Motor neuron (in vitro differentiated cells): ENCODE measurements at regions not wholly inside any gene's neighbourhood (a gene's known extent, or its start where the extent isn't known, plus 50 kb on each side); places are given as distances from the start of the nearest gene placed in this dataset.

ENCODE experiments used
- ATAC-seq, 8 experiments: fragments of 200-7000 bp; cut with Tn5 transposase; replicated peaks in 6 of 8; 2 replicates each; pipeline ENCODE4 v1.8.0; 2021; ENCODE audit warnings: mild to moderate bottlenecking in 8 of 8, moderate library complexity in 8 of 8
- H3K27ac ChIP-seq, 2 donors: fragments of 250-450 bp; sonication (Bioruptor Pico); 2 replicates each; pipeline ENCODE4 v1.9.0; 2021; ENCODE audit warnings: antibody characterized with exemption in 2 of 2, mild to moderate bottlenecking in 2 of 2, moderate library complexity in 1 of 2
- H3K4me1 ChIP-seq, 2 donors: fragments of 250-450 bp; sonication (Bioruptor Pico); replicated peaks in 1 of 2; 2 replicates each; pipeline ENCODE4 v1.6.1; 2021; ENCODE audit warnings: antibody characterized with exemption in 2 of 2, mild to moderate bottlenecking in 2 of 2, moderate library complexity in 1 of 2
- H3K4me3 ChIP-seq, 5 donors: fragments of 250-450 bp; sonication (Bioruptor Pico); 2 replicates each; pipeline ENCODE4 v1.9.0; 2021; ENCODE audit warnings: antibody characterized with exemption in 5 of 5, mild to moderate bottlenecking in 5 of 5, moderate library complexity in 4 of 5
- WGBS, 10 experiments: fragments of 450-650 bp; shearing (Covaris generic); methylation state at CpG; one replicate each; pipeline ENCODE4 v1.0.0; 2022; 5-methylcytosine and 5-hydroxymethylcytosine counted together
- in situ Hi-C, 9 experiments: fragments of 400-800 bp; cut with MboI; loops; one replicate each; pipeline ENCODE4 v1.15.0; 2021; ENCODE audit warnings: low sequenced_read_pairs in 9 of 9, low pct_unique_long_range_greater_than_20kb in 2 of 9; ENCODE audit not compliant: unreplicated experiment in 9 of 9

- H3K4me3 ChIP-seq: no peak overlapping the region
- no peaks in the 10 kb centered on the region for H3K4me1 ChIP-seq
- in situ Hi-C loops: no loop called here
- ATAC-seq: no peak
- WGBS, 10 experiments: 14 to 17% methylated on average over 1 of the region's 1 CpG; no CpG with 5 or more reads in 8 of the 10 experiments
- no peak overlapping the region for H3K27ac ChIP-seq
These were observed 168.4 kb upstream of the NHS start for GRCh38 chrX:17206584-17206983.

DNA sequence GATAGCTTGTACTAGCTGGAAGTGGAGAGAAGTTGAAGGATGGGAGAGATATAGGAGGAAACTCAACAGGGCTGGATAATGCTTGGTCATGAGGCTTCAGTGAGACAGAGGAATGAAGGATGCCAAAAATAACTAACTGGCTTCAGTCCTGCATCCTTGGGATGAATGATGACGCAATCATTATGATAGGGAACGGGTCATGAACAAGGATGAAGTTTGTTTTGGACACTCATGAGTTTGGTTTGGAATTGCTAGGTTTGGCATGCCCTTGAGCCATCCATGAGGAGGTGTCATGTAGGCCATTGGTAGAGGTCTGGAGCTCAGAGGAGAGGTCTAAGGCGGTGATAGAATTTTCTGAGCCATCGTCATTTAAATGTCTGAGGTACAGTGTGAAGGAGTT is 160.0 kb upstream of the NHS start:
- Histone ChIP-seq H3K4me3 (no peak overlapping the region), H3K27ac (no peak overlapping the region), H3K4me1 (no peaks in the 10 kb centered on the region)
- no peak for ATAC-seq
- 0 to 100% (median 46%) methylated on average over 1 to 3 of the region's 4 CpGs; no CpG with 5 or more reads in 4 of the 10 experiments for WGBS, 10 experiments
- in situ Hi-C loops: no loop called here

DNA sequence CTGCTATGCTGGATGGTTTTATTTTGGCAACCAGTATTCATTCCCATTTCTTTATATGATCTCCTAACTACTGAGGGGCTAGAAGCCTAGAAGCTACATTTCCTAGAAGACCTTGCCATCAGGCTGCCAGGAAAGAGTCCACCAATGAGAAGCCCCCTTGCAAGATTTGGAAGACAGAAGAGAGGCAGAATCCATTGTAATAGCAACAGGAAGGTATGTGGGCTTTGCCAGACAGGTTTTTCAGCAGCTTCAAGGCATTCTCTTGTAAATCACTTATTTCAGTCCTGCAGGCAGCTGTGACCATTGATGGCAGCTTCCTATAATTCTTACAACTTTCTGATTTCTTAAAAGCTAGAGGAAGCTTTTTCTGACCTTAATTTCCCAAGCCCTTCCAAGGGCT is 148.3 kb upstream of the NHS start:
- in situ Hi-C loops: loop anchor here in 3 of 9 experiments (25.0 kb wide), 3 partner anchors 136 to 461 kb away; no protein-coding TSS in a partner anchor
- H3K4me1 ChIP-seq: no peaks in the 10 kb centered on the region
- H3K4me3 ChIP-seq: no peak overlapping the region
- no peak overlapping the region for H3K27ac ChIP-seq
- no peak for ATAC-seq

DNA sequence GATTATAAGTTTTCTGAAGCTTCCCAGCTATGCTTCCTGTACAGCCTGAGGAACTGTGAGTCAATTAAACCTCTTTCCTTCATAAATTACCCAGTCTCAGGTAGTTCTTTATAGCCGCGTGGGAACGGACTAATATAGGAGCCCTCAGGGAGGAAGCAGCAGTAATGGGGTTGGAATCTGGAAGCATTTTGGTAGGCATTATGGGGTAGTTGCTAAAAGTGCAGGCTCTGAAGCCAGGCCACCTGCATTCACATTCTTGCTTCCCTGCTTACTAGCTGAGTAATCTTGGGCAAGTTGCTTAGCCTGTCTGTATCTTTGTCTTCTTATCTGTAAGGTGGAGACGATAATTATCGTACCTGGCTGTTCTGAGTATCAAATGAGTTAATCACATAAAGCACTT is 137.9 kb upstream of the NHS start:
- Histone ChIP-seq H3K4me3 (no peak overlapping the region), H3K27ac (no peak overlapping the region), H3K4me1 (no peaks in the 10 kb centered on the region)
- no peak for ATAC-seq
- in situ Hi-C loops: loop anchor here in 3 of 9 experiments (25.0 kb wide), 3 partner anchors 125 to 450 kb away; no protein-coding TSS in a partner anchor
- WGBS, 10 experiments: 53 to 96% (median 88%) methylated on average over 4 to 5 of the region's 5 CpGs; no CpG with 5 or more reads in 7 of the 10 experiments

- in situ Hi-C loops: loop anchor here in 3 of 9 experiments (25.0 kb wide), 3 partner anchors 120 to 445 kb away; no protein-coding TSS in a partner anchor
- H3K4me3 ChIP-seq: no peak overlapping the region
- no peaks in the 10 kb centered on the region for H3K4me1 ChIP-seq
- no peak overlapping the region for H3K27ac ChIP-seq
- WGBS, 10 experiments: 0 to 21% (median 0%) methylated on average over 1 to 5 of the region's 5 CpGs; no CpG with 5 or more reads in 6 of the 10 experiments
- peak; percentile 32 to 71 (median 55) for ATAC-seq
These were observed 132.5 kb upstream of the NHS start for GRCh38 chrX:17242470-17242869.

DNA sequence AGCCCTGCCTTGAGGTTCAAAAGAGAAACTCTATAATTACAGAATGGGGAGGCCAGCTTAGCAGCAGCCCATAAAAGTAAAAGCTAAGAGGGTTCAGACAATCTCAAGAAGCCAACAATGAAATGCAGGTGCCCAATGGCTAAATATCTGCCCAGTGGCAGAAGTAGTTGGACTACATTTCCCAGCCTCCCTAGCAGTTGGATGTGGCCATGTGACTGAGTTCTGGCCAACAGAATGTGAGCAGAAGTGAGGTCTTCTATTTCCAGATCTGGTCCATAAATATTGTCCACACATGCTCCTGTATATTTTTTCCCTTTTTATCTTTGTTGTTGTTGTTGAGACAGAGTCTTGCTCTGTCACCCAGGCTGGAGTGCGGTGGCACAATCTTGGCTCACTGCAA is 127.9 kb upstream of the NHS start:
- no peak for ATAC-seq
- WGBS, 10 experiments: 71% methylated on average over 1 of the region's 1 CpG; no CpG with 5 or more reads in 9 of the 10 experiments
- in situ Hi-C loops: loop anchor here in 3 of 9 experiments (25.0 kb wide), 3 partner anchors 115 to 440 kb away; no protein-coding TSS in a partner anchor
- Histone ChIP-seq H3K4me1 (no peaks in the 10 kb centered on the region), H3K27ac (no peak overlapping the region), H3K4me3 (no peak overlapping the region)

DNA sequence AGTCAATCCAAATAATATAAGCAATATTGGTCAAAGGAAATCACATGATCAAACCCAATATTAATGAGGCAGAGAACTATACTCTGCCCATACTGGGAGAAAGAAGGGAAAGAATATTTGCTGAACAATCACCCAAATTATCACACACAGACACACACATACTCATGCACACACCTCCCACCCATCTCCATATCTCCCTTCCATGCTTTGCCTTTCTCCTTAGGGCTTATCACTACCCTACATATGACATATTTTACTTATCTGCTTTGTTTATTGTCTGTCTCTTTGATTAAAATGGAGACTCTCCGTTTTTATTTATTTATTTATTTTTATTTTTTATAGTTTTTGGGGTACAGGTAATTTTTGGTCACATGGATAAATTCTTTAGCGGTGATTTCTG is 112.9 kb upstream of the NHS start:
- ATAC-seq: no peak
- WGBS, 10 experiments: 0 to 100% (median 50%) methylated on average over 1 to 2 of the region's 2 CpGs; no CpG with 5 or more reads in 3 of the 10 experiments
- H3K27ac ChIP-seq: no peak overlapping the region
- no peak overlapping the region for H3K4me3 ChIP-seq
- H3K4me1 ChIP-seq: no peaks in the 10 kb centered on the region
- in situ Hi-C loops: no loop called here

DNA sequence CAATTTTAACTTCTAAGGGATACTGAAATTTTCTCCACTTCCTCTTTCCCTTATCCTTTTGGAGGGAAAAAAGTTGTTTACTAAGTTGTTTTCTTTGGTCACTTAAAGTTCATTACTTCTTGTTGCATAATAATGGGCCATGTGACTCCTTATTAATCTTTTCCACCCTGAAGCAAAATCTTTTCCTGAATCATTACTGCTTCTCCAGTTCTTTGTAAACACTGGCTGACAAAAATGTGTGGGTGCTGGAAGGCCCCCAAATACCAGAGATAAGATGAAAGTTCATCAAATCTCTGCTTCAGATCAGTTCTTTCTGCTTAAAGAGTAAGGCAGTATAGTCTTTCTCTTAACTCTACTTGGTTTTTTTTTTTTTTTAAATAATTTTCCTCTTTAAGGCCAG is 108.9 kb upstream of the NHS start:
- ATAC-seq: no peak
- Histone ChIP-seq H3K4me1 (no peaks in the 10 kb centered on the region), H3K4me3 (no peak overlapping the region), H3K27ac (no peak overlapping the region)
- in situ Hi-C loops: no loop called here

DNA sequence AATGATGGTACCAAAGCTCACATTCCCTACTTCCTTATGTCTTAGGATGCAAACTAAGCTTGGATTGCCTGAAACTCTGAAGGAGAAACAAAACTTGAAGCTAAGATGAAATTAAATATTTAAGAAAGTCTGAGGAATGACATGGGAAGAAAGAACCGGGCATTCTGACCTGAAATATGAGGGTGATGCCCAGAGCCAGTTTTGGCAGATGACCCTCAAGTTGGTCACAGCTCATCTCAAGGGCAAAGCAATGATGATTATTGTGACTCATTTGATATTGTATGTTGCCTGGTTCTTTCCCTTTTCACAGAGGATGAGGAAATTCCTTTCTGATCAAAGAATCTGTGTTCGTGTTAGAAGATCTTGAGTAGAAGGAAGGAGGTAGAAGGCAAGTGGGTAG is 96.0 kb upstream of the NHS start:
- Histone ChIP-seq H3K27ac (no peak overlapping the region), H3K4me3 (no peak overlapping the region), H3K4me1 (no peaks in the 10 kb centered on the region)
- 29 to 73% (median 53%) methylated on average over 1 to 2 of the region's 2 CpGs; no CpG with 5 or more reads in 6 of the 10 experiments for WGBS, 10 experiments
- ATAC-seq: no peak
- in situ Hi-C loops: no loop called here

- WGBS, 10 experiments: 0 to 83% (median 33%) methylated on average over 1 to 2 of the region's 2 CpGs; no CpG with 5 or more reads in 5 of the 10 experiments
These were observed 89.0 kb upstream of the NHS start for GRCh38 chrX:17285983-17286382.

GRCh38 chrX:17291171-17291900 is 83.7 kb upstream of the NHS start:
- in situ Hi-C loops: no loop called here
- Histone ChIP-seq H3K27ac (no peak overlapping the region), H3K4me3 (no peak overlapping the region), H3K4me1 (no peaks in the 10 kb centered on the region)
- ATAC-seq: peak in 2 of 8 experiments; percentile 46 to 58
- WGBS, 10 experiments: 0 to 20% methylated on average over 1 of the region's 2 CpGs; no CpG with 5 or more reads in 8 of the 10 experiments

More at GRCh38 chrX:17285983-17286382, 89.0 kb upstream of the NHS start:
- in situ Hi-C loops: no loop called here
- H3K4me3 ChIP-seq: no peak overlapping the region
- H3K27ac ChIP-seq: no peak overlapping the region
- no peaks in the 10 kb centered on the region for H3K4me1 ChIP-seq
- no peak for ATAC-seq

- Histone ChIP-seq H3K4me3 (no peak overlapping the region), H3K27ac (no peak overlapping the region), H3K4me1 (no peaks in the 10 kb centered on the region)
- peak in 7 of 8 experiments; percentile 54 to 81 (median 71) for ATAC-seq
- WGBS, 10 experiments: 0 to 5% (median 0%) methylated on average over 1 to 3 of the region's 4 CpGs; no CpG with 5 or more reads in 7 of the 10 experiments
- in situ Hi-C loops: no loop called here
These were observed 82.9 kb upstream of the NHS start for GRCh38 chrX:17292111-17292527.

DNA sequence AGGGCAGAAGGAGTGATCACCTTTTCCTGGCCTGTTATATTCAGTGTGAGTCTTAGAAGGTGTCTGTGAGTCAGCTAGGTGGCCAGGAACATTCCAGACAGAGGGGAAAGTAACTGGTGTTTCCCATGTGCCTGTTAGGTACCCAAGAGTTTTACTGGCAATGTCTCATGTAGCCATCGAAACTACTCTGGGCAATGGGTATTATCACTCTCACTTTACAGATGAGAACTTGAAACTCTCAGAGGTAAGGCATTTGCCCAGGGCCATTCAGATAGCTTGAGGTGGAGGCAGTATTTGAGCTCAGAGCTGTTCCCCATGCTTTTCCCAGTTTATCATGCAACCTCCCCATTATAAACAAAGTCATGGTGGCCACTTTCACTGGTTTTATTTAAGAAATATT is 80.4 kb upstream of the NHS start:
- no peak overlapping the region for H3K4me3 ChIP-seq
- H3K4me1 ChIP-seq: no peaks in the 10 kb centered on the region
- no peak overlapping the region for H3K27ac ChIP-seq
- in situ Hi-C loops: no loop called here
- WGBS, 10 experiments: 50% methylated on average over 1 of the region's 1 CpG; no CpG with 5 or more reads in 9 of the 10 experiments
- ATAC-seq: no peak

DNA sequence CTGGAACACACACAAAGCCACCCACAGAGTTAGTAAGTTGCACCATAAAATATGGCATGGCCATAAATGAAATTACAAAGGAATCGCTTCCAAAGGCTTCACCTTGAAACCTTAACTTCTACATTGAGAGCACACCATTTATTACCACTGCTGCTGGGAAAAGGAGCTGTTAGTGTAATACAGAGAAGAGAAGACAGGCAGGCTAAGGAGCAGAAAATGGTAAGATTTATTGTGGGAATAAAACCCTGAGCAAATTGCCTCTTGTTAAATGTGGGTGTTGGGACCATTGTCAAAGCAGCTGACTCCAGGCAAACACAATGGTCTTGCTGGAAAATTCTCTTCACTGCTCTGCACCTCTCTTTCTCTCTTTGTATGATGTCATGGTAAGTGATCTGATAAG is 79.2 kb upstream of the NHS start:
- Histone ChIP-seq H3K4me1 (no peaks in the 10 kb centered on the region), H3K4me3 (no peak overlapping the region), H3K27ac (no peak overlapping the region)
- in situ Hi-C loops: no loop called here
- 38 to 100% (median 83%) methylated on average over 1 of the region's 1 CpG; no CpG with 5 or more reads in 7 of the 10 experiments for WGBS, 10 experiments
- peak in 5 of 8 experiments; percentile 31 to 43 (median 32) for ATAC-seq
